Thyroid gland (tissue), 4 donors: ENCODE measurements at regions not wholly inside any gene's neighbourhood (a gene's known extent, or its start where the extent isn't known, plus 50 kb on each side); places are given as distances from the start of the nearest gene placed in this dataset.

Experiments
- POLR2A ChIP-seq, 2 donors: fragments of 450-650 bp; IDR thresholded peaks; one replicate each; pipeline ENCODE4 v1.6.1; 2017; ENCODE audit warnings: antibody characterized with exemption in 2 of 2, mild to moderate bottlenecking in 2 of 2, moderate library complexity in 1 of 2
- TF ChIP-seq, protein P1 (sequence below), 6 experiments: fragments of 200-600 bp in 3 of 6; fragments of 450-650 bp in 3 of 6; sonication (generic) in 3 of 6; IDR thresholded peaks; one replicate each; pipeline ENCODE4 v1.5.1; 2016 to 2019; ENCODE audit warnings: antibody characterized with exemption in 6 of 6, mild to moderate bottlenecking in 2 of 6, inconsistent platforms in 1 of 6, moderate library complexity in 1 of 6

DNA sequence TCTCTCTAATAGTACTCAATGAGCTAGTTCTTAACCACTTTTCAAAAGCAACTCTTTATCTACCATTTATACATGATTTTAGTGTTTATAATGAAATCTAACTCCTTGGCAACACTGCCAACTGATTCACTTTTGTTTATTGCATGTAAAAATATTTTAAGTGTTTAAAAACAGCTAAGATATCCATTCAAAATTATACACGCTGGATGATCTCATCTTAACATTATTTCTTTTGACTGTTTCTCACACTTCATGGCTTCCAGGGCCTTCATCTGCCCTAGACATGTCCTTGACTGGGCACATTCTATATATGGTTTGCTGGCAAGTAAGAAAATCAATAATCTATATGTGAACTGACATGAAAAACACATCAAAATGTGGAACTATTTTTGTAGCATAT lies 414.6 kb upstream of the LUZP2 start:
- TF ChIP-seq, protein P1, sequence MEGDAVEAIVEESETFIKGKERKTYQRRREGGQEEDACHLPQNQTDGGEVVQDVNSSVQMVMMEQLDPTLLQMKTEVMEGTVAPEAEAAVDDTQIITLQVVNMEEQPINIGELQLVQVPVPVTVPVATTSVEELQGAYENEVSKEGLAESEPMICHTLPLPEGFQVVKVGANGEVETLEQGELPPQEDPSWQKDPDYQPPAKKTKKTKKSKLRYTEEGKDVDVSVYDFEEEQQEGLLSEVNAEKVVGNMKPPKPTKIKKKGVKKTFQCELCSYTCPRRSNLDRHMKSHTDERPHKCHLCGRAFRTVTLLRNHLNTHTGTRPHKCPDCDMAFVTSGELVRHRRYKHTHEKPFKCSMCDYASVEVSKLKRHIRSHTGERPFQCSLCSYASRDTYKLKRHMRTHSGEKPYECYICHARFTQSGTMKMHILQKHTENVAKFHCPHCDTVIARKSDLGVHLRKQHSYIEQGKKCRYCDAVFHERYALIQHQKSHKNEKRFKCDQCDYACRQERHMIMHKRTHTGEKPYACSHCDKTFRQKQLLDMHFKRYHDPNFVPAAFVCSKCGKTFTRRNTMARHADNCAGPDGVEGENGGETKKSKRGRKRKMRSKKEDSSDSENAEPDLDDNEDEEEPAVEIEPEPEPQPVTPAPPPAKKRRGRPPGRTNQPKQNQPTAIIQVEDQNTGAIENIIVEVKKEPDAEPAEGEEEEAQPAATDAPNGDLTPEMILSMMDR (IDR thresholded peaks at IDR 0.05), result no peak
- no peak for TF ChIP-seq POLR2A (IDR thresholded peaks at IDR 0.05)
